Esophagus (tissue), 2 donors: ENCODE measurements at regions not wholly inside any gene's neighbourhood (a gene's known extent, or its start where the extent isn't known, plus 50 kb on each side); places are given as distances from the start of the nearest gene placed in this dataset.

Experiments
- H3K27ac ChIP-seq, 2 donors: one replicate each; pipeline ENCODE4 v1.5.1; 2013; ENCODE audit warnings: low read depth in 2 of 2, mild to moderate bottlenecking in 2 of 2, inconsistent platforms in 1 of 2, low read length in 1 of 2, moderate library complexity in 1 of 2
- H3K27me3 ChIP-seq, 2 donors: one replicate each; pipeline ENCODE4 v1.6.1; 2013; ENCODE audit warnings: low read length in 2 of 2, control low read depth in 1 of 2, mild to moderate bottlenecking in 1 of 2; ENCODE audit not compliant: insufficient read depth in 2 of 2, control insufficient read depth in 1 of 2
- H3K36me3 ChIP-seq, 2 donors: one replicate each; pipeline ENCODE4 v1.6.1; 2013; ENCODE audit warnings: low read length in 1 of 2; ENCODE audit not compliant: control insufficient read depth in 2 of 2, insufficient read depth in 2 of 2
- H3K4me1 ChIP-seq, 2 donors: one replicate each; pipeline ENCODE4 v1.6.1; 2013; ENCODE audit warnings: low read length in 1 of 2; ENCODE audit not compliant: control insufficient read depth in 2 of 2, insufficient read depth in 2 of 2
- H3K4me3 ChIP-seq, 2 donors: one replicate each; pipeline ENCODE4 v1.5.1; 2013; ENCODE audit warnings: low read length in 2 of 2, mild to moderate bottlenecking in 2 of 2, low read depth in 1 of 2, moderate library complexity in 1 of 2
- H3K9me3 ChIP-seq, 2 donors: one replicate each; pipeline ENCODE4 v1.6.1; 2013; ENCODE audit warnings: mild to moderate bottlenecking in 2 of 2, low read depth in 1 of 2, low read length in 1 of 2, moderate library complexity in 1 of 2; ENCODE audit not compliant: control insufficient read depth in 2 of 2, insufficient read depth in 1 of 2
- WGBS, 2 donors: extraction: QIAGEN DNeasy Blood & Tissue Kit; methylation state at CpG; one replicate each; pipeline ENCODE4 v1.1.7; 2013; 5-methylcytosine and 5-hydroxymethylcytosine counted together
- donor health status: healthy with polysubstance abuse.
- donor health status: Bipolar disorder and iron deficiency.

GRCh38 chr11:109729761-109730160 is 307.8 kb downstream of the C11orf87 start:
- WGBS, 2 donors, result 68 to 81% methylated on average over 4 of the region's 4 CpGs
- Histone ChIP-seq H3K36me3 (no peaks in the 10 kb centered on the region), H3K4me1 (no peaks in the 10 kb centered on the region), H3K27me3 (no peaks in the 10 kb centered on the region), H3K27ac (no peak overlapping the region), H3K9me3 (no peaks in the 10 kb centered on the region), H3K4me3 (no peak overlapping the region)

DNA sequence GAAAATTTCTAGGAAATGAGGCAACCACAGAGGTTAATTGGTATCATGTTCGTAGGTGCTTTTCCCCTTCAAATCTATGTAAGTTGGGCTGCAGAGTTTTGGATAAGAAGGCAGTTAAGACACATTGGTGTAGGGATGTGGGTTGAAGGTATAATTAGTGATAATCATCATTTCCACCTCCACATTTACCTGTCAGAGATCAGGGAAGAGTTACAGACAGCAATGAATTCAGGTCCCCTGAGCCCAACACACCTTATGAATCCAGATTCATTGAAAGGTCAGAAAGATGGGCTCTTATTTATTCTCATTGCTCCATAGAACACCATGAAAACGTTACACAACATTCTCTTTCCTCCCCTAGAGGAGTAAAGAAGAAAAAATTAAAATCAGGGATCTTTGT is 308.7 kb downstream of the C11orf87 start:
- Histone ChIP-seq H3K4me3 (no peak overlapping the region), H3K27me3 (no peaks in the 10 kb centered on the region), H3K27ac (no peak overlapping the region), H3K9me3 (no peaks in the 10 kb centered on the region), H3K36me3 (no peaks in the 10 kb centered on the region), H3K4me1 (no peaks in the 10 kb centered on the region)
- WGBS, 2 donors, result 62 to 63% methylated on average over 2 of the region's 2 CpGs

DNA sequence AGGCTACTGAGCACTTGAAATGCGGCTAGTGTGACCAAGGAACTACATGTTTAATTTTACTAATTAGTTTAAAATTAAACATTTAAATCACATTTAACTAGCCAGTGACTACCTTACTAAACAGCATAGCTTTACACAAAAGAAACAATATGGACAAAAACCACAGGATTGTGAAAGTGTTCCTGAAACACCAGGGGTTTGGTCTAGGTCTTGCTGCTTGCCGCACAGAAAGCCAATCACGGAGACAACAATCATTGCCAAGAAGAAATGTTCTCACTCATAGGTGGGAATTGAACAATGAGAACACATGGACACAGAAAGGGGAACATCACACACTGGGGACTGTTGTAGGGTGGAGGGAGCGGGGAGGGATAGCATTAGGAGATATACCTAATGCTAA is 309.5 kb downstream of the C11orf87 start:
- no peaks in the 10 kb centered on the region for H3K4me1 ChIP-seq
- no peak overlapping the region for H3K4me3 ChIP-seq
- WGBS, 2 donors, result 90 to 91% methylated on average over 4 of the region's 4 CpGs
- H3K36me3 ChIP-seq, result no peaks in the 10 kb centered on the region
- H3K9me3 ChIP-seq, result no peaks in the 10 kb centered on the region
- no peaks in the 10 kb centered on the region for H3K27me3 ChIP-seq
- no peak overlapping the region for H3K27ac ChIP-seq

DNA sequence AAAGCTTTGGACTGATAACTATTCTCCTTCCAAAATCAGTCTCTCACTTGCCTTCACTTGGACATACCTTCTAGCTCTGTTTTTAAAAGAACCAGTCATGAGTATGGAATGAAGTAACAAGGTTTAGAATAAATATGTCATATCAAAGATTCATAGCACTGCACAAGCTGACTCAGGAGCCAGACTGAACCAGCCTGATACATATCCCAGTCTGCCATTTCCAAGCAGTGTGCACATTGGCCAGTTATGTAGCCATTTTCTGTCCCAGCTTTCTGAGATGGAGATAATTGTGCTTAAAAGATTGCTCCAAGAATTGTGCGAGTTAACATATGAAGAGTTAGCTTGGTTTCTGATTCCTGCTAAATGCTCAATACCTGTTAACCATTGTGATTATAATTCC is 311.3 kb downstream of the C11orf87 start:
- no peak overlapping the region for H3K4me3 ChIP-seq
- WGBS, 2 donors, result 90 to 96% methylated on average over 1 of the region's 1 CpG
- H3K4me1 ChIP-seq, result no peaks in the 10 kb centered on the region
- H3K9me3 ChIP-seq, result no peaks in the 10 kb centered on the region
- H3K27me3 ChIP-seq, result no peaks in the 10 kb centered on the region
- H3K36me3 ChIP-seq, result no peaks in the 10 kb centered on the region
- no peak overlapping the region for H3K27ac ChIP-seq

DNA sequence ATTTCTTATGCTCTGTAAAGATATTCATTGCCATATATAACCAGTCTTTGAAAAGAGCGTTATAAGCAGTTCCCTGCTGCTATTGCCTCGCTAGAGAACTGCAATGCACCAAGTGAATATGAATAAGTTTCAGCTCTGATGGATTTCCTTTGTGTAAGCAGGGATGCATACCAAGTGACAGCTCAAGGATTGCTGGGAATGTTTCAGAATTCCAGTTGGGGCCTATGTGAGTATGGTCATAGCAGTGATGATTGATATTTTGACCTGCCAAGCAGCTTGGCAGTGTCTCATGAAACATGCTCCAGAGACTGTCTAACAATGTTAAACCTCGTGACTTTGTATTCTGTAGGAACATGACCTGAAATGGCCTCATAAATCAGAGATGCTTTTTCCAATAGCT is 312.6 kb downstream of the C11orf87 start:
- 53 to 57% methylated on average over 3 of the region's 3 CpGs for WGBS, 2 donors
- no peaks in the 10 kb centered on the region for H3K9me3 ChIP-seq
- H3K27me3 ChIP-seq, result no peaks in the 10 kb centered on the region
- H3K27ac ChIP-seq, result no peak overlapping the region
- no peaks in the 10 kb centered on the region for H3K36me3 ChIP-seq
- H3K4me3 ChIP-seq, result no peak overlapping the region
- no peaks in the 10 kb centered on the region for H3K4me1 ChIP-seq

GRCh38 chr11:109735128-109735527 is 313.1 kb downstream of the C11orf87 start:
- H3K4me1 ChIP-seq, result no peaks in the 10 kb centered on the region
- no peaks in the 10 kb centered on the region for H3K36me3 ChIP-seq
- no peaks in the 10 kb centered on the region for H3K27me3 ChIP-seq
- no peak overlapping the region for H3K27ac ChIP-seq
- H3K4me3 ChIP-seq, result no peak overlapping the region
- WGBS, 2 donors, result 87 to 92% methylated on average over 2 of the region's 2 CpGs
- no peaks in the 10 kb centered on the region for H3K9me3 ChIP-seq

- no peaks in the 10 kb centered on the region for H3K36me3 ChIP-seq
- H3K27me3 ChIP-seq, result no peaks in the 10 kb centered on the region
- H3K4me3 ChIP-seq, result no peak overlapping the region
- no peak overlapping the region for H3K27ac ChIP-seq
- no peaks in the 10 kb centered on the region for H3K4me1 ChIP-seq
- H3K9me3 ChIP-seq, result no peaks in the 10 kb centered on the region
- WGBS, 2 donors, result 37 to 44% methylated on average over 2 of the region's 2 CpGs
Measured at GRCh38 chr11:109739379-109739778, 317.4 kb downstream of the C11orf87 start.

DNA sequence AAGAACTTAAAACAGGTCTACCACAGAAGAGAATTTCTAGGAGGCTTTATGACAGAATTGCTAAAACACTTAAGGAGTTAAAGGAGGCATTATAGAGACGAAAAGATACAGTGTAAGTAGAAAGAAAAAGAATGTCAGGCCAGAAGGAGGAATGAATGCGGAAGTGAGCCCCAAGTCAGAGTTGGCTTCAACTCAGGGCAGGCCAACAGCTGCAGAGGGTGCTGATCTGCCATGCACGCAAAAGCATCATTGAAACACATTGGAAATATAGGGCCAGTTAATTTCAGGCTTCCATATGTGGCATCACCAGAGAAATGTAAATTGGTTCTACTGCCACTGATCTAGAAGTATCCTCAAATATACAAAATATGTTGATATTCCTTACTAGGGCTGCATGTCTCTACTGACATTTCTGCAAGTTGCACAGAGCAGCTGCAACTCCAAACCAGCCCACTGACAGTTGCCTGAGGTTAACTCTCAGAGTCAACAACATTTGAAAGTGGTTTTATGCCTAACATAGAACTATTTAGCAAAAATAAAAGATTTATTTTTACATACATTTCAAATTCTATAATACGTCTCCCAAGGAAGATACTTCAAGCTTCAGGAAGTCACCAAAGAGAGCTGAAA is 324.1 kb downstream of the C11orf87 start:
- WGBS, 2 donors, result 83 to 88% methylated on average over 4 of the region's 4 CpGs
- H3K4me3 ChIP-seq, result no peak overlapping the region
- no peaks in the 10 kb centered on the region for H3K9me3 ChIP-seq
- no peaks in the 10 kb centered on the region for H3K27me3 ChIP-seq
- H3K4me1 ChIP-seq, result no peaks in the 10 kb centered on the region
- H3K27ac ChIP-seq, result no peak overlapping the region
- H3K36me3 ChIP-seq, result no peaks in the 10 kb centered on the region

DNA sequence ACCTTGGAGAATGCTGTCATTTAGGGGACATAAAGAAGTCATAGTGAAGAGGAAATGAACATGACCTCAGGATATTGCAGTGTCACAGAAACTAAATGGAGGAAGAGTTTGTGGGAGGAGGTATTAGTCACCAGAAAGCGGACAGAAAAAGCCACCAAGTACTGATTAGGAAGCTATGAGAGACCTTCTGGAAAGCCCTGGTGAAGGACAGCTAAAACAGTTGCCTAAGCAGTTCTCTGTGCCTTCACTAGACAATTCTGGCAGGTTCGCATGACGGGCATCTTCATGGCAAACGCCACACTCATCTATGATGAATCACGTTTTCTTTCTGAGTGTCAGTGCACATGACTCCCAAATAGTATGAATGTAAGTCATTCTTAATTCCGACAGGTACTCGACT is 325.8 kb downstream of the C11orf87 start:
- Histone ChIP-seq H3K27me3 (no peaks in the 10 kb centered on the region), H3K27ac (no peak overlapping the region), H3K9me3 (no peaks in the 10 kb centered on the region), H3K36me3 (no peaks in the 10 kb centered on the region), H3K4me3 (no peak overlapping the region), H3K4me1 (no peaks in the 10 kb centered on the region)
- WGBS, 2 donors, result 74 to 78% methylated on average over 7 of the region's 7 CpGs

DNA sequence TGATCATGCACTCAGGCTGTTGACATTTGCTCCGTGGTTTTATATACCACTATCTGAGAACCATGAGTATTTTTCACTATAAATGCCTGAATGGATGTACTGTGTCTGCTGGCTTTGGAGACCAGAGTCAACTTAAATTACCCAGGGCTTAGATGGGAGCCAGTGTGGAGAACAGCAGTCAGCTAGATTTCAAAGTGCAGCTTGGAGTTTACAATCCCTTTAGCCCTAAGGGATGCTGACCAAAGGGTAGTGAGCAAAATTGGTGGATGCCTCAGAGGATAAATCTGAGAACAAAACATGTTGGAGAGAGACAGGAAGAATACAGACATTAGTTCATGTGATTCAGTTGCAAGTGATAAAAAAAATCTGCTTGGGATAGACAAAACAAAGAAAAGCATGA is 327.5 kb downstream of the C11orf87 start:
- H3K4me1 ChIP-seq, result no peaks in the 10 kb centered on the region
- no peaks in the 10 kb centered on the region for H3K36me3 ChIP-seq
- no peak overlapping the region for H3K27ac ChIP-seq
- H3K9me3 ChIP-seq, result no peaks in the 10 kb centered on the region
- no peaks in the 10 kb centered on the region for H3K27me3 ChIP-seq
- 56 to 73% methylated on average over 1 of the region's 1 CpG for WGBS, 2 donors
- no peak overlapping the region for H3K4me3 ChIP-seq
